ENCODE measurements at regions not wholly inside any gene's neighbourhood (a gene's known extent, or its start where the extent isn't known, plus 50 kb on each side); places are given as distances from the start of the nearest gene placed in this dataset.

DNA sequence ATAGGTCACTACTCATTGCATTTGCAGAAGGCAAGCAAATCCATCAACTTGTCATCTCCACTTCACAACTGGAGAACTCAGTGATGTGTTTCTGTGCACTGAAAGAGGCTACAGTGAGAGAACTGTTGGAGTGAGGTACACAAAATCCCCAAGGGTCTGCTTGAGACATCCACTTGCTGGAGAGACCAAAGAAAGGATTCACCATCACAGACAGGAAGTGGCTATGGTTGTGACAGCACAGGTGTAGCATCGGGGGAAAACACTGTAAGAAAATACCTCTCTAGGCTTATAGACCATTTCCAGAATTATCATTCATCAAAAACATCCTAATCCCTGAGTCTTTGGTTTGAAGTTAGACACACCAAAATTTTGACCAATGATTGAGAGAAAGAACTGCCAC lies 201.3 kb upstream of the OR4E1 start:
- TF ChIP-seq, protein P1, sequence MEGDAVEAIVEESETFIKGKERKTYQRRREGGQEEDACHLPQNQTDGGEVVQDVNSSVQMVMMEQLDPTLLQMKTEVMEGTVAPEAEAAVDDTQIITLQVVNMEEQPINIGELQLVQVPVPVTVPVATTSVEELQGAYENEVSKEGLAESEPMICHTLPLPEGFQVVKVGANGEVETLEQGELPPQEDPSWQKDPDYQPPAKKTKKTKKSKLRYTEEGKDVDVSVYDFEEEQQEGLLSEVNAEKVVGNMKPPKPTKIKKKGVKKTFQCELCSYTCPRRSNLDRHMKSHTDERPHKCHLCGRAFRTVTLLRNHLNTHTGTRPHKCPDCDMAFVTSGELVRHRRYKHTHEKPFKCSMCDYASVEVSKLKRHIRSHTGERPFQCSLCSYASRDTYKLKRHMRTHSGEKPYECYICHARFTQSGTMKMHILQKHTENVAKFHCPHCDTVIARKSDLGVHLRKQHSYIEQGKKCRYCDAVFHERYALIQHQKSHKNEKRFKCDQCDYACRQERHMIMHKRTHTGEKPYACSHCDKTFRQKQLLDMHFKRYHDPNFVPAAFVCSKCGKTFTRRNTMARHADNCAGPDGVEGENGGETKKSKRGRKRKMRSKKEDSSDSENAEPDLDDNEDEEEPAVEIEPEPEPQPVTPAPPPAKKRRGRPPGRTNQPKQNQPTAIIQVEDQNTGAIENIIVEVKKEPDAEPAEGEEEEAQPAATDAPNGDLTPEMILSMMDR (IDR thresholded peaks at IDR 0.05; ENCODE audit: insufficient read depth, low read length), result no peak
- no peak for TF ChIP-seq GABPA (IDR thresholded peaks at IDR 0.05; ENCODE audit: low read depth)
- no peak for TF ChIP-seq POLR2AphosphoS5 (IDR thresholded peaks at IDR 0.05; ENCODE audit: low read depth)
